OCI-LY3 (cell line): ENCODE measurements at regions not wholly inside any gene's neighbourhood (a gene's known extent, or its start where the extent isn't known, plus 50 kb on each side); places are given as distances from the start of the nearest gene placed in this dataset.

Experiments used
- CTCF ChIP-seq: fragments of 200-600, 300-600 bp; sonication (generic); IDR thresholded peaks from 2 replicates; pipeline ENCODE4 v1.5.1; 2014; ENCODE audit warnings: antibody characterized with exemption, low read length, low read depth
- EZH2phosphoT487 ChIP-seq: fragments of 200-600 bp; shearing (Covaris generic); IDR thresholded peaks from 2 replicates; pipeline ENCODE4 v1.6.1; 2018; ENCODE audit warnings: antibody characterized with exemption, mixed run types, low read depth

DNA sequence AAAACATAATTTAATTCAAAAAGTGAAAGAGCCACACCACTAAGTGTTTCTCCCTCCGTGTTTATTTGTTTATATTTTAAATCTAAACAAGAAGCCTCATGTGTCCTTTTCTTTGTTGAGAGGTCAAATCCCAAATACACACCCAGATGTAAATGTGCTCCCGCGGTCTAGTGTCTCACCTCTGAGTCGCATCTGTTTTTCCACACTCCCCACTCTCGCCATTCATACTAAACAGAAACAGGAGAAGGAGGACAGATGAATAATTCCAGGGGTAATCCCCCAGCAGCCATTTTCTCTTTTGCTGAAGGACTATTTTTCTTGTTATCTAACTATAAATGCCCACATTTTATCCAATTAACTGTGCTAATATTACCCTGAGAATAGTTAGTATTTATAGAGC, 361.6 kb upstream of the RIOK2 start:
- TF ChIP-seq CTCF (no peak), EZH2phosphoT487 (no peak)
